Mammary epithelial cell (primary cell): ENCODE measurements at regions not wholly inside any gene's neighbourhood (a gene's known extent, or its start where the extent isn't known, plus 50 kb on each side); places are given as distances from the start of the nearest gene placed in this dataset.

Experiments
- EZH2 ChIP-seq: IDR thresholded peaks from 2 replicates; pipeline ENCODE4 v1.6.1; 2012; ENCODE audit warnings: low read length, inconsistent platforms, borderline replicate concordance
- TF ChIP-seq, protein P1 (sequence below), 2 donors: IDR thresholded peaks in 1 of 2; conservative IDR thresholded peaks in 1 of 2; 2 replicates each; pipeline ENCODE4 v1.5.1; 2011 to 2012; ENCODE audit warnings: inconsistent platforms in 2 of 2, low read length in 2 of 2, mild to moderate bottlenecking in 2 of 2, control low read depth in 1 of 2, low read depth in 1 of 2; ENCODE audit not compliant: insufficient read depth in 1 of 2; ENCODE audit errors: extremely low read depth in 1 of 2

DNA sequence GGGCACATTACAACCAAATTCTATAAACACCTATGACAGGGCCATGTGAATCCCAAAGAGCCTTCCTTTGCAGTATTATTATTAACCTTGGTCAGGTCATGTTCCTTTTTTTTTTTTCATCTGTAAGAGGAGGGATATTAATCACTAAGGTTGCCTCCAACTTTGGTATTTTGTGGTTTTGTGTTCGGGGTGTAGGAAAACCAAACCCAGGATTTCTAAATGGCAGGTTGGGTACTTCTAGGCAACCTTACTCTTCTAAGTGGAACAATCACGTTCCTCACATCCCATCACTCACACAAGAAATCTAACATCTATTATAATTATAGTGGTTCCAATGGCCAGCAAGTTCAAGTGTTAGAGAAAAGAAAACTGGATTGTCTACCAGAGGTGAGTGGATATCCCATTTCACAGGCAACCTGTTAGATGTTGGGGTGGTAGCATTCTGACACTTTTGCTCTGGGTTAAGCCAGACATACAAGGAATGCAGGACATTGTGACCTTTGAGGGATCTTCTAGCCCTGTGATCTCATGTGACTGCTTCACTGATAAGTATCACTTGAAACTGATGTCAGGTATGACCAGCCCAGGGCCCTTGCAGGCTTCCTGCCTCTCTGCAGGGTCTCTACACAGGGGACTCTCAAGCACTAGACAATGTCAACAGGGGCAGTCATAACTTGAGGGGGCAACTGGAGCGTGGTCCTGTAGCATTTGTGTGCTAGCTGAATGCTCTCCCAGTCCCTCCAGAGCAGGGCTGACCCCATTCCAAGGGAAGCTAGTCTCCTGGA lies 126.2 kb upstream of the VLDLR start:
- TF ChIP-seq, protein P1, sequence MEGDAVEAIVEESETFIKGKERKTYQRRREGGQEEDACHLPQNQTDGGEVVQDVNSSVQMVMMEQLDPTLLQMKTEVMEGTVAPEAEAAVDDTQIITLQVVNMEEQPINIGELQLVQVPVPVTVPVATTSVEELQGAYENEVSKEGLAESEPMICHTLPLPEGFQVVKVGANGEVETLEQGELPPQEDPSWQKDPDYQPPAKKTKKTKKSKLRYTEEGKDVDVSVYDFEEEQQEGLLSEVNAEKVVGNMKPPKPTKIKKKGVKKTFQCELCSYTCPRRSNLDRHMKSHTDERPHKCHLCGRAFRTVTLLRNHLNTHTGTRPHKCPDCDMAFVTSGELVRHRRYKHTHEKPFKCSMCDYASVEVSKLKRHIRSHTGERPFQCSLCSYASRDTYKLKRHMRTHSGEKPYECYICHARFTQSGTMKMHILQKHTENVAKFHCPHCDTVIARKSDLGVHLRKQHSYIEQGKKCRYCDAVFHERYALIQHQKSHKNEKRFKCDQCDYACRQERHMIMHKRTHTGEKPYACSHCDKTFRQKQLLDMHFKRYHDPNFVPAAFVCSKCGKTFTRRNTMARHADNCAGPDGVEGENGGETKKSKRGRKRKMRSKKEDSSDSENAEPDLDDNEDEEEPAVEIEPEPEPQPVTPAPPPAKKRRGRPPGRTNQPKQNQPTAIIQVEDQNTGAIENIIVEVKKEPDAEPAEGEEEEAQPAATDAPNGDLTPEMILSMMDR (conservative IDR thresholded peaks at IDR 0.05 in 1 of 2, IDR thresholded peaks at IDR 0.05 in 1 of 2; ENCODE audit: extremely low read depth in 1 of 2, insufficient read depth in 1 of 2, low read depth in 1 of 2, low read length in 2 of 2), result no peak
- no peak for TF ChIP-seq EZH2
